ENCODE measurements at regions not wholly inside any gene's neighbourhood (a gene's known extent, or its start where the extent isn't known, plus 50 kb on each side); places are given as distances from the start of the nearest gene placed in this dataset.
"Not testable (repeated sequence)": the region's sequence is repeated elsewhere in the genome, so short reads cannot be mapped to it uniquely, and the experiment has no call there.

DNA sequence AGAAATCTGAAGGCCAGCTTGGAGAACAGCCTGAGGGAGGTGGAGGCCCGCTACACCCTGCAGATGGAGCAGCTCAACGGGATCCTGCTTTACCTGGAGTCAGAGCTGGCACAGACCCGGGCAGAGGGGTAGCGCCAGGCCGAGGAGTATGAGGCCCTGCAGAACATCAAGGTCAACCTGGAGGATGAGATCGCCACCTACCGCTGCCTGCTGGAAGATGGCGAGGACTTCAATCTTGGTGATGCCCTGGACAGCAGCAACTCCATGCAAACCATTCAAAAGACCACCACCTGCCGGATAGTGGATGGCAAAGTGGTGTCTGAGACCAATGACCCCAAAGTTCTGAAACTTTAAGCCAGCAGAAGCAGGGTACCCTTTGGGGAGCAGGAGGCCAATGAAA, 318.4 kb downstream of the ZFHX3 start:
- 90 to 98% methylated on average over 9 of the region's 9 CpGs for WGBS, 2 donors
- H3K4me3 ChIP-seq; H3K9me3 ChIP-seq; H3K27ac ChIP-seq; H3K27me3 ChIP-seq; H3K36me3 ChIP-seq; DNase-seq; H3K4me1 ChIP-seq; intact Hi-C loops (cut with DNase I): not testable (repeated sequence)

DNA sequence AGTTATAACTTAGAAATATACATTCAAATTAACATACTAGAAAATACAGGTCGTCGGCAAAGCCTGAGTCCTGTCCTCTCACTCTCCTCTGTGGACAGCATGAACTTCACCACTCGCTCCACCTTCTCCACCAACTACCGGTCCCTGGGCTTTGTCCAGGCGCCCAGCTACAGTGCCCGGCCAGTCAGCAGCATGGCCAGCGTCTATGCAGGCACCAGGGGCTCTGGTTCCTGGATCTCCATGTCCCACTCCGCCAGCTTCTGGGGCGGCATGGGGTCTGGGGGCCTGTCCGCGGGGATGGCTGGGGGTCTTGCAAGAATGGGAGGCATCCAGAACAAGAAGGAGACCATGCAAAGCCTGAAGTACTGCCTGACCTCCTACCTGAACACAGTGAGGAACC, 319.4 kb downstream of the ZFHX3 start:
- no peak for TF ChIP-seq EP300 (IDR thresholded peaks at IDR 0.05)
- no peak for TF ChIP-seq POLR2AphosphoS5 (IDR thresholded peaks at IDR 0.05)
- TF ChIP-seq POLR2A (IDR thresholded peaks at IDR 0.05), result no peak
- TF ChIP-seq, protein P1, sequence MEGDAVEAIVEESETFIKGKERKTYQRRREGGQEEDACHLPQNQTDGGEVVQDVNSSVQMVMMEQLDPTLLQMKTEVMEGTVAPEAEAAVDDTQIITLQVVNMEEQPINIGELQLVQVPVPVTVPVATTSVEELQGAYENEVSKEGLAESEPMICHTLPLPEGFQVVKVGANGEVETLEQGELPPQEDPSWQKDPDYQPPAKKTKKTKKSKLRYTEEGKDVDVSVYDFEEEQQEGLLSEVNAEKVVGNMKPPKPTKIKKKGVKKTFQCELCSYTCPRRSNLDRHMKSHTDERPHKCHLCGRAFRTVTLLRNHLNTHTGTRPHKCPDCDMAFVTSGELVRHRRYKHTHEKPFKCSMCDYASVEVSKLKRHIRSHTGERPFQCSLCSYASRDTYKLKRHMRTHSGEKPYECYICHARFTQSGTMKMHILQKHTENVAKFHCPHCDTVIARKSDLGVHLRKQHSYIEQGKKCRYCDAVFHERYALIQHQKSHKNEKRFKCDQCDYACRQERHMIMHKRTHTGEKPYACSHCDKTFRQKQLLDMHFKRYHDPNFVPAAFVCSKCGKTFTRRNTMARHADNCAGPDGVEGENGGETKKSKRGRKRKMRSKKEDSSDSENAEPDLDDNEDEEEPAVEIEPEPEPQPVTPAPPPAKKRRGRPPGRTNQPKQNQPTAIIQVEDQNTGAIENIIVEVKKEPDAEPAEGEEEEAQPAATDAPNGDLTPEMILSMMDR (IDR thresholded peaks at IDR 0.05), result no peak
- intact Hi-C loops (cut with DNase I), result no loop called here
- no peaks in the 10 kb centered on the region for H3K4me1 ChIP-seq
- H3K36me3 ChIP-seq, result no peaks in the 10 kb centered on the region
- WGBS, 2 donors, result 98% methylated on average over 11 of the region's 11 CpGs
- H3K9me3 ChIP-seq, result peaks cover 0 to 2% (median 0%) of the 10 kb centered on the region in 4 donors
- H3K27ac ChIP-seq, result no peak overlapping the region
- no peak for DNase-seq
- H3K4me3 ChIP-seq, result no peak overlapping the region
- no peaks in the 10 kb centered on the region for H3K27me3 ChIP-seq

GRCh38 chr16:72727565-72727964, 320.4 kb downstream of the ZFHX3 start:
- H3K9me3 ChIP-seq, result peaks cover 0 to 2% (median 0%) of the 10 kb centered on the region in 4 donors
- H3K27me3 ChIP-seq, result no peaks in the 10 kb centered on the region
- H3K27ac ChIP-seq, result no peak overlapping the region
- TF ChIP-seq POLR2A (IDR thresholded peaks at IDR 0.05), result no peak
- TF ChIP-seq EP300 (IDR thresholded peaks at IDR 0.05), result no peak
- TF ChIP-seq, protein P1 (IDR thresholded peaks at IDR 0.05), result no peak
- no peak for TF ChIP-seq POLR2AphosphoS5 (IDR thresholded peaks at IDR 0.05)
- H3K4me1 ChIP-seq, result no peaks in the 10 kb centered on the region
- H3K36me3 ChIP-seq, result no peaks in the 10 kb centered on the region
- no peak for DNase-seq
- intact Hi-C loops (cut with DNase I), result no loop called here
- no peak overlapping the region for H3K4me3 ChIP-seq
- WGBS, 2 donors, result 95 to 97% methylated on average over 1 of the region's 1 CpG

- Histone ChIP-seq H3K9me3 (no peaks in the 10 kb centered on the region), H3K27me3 (no peaks in the 10 kb centered on the region), H3K4me1 (no peaks in the 10 kb centered on the region), H3K36me3 (no peaks in the 10 kb centered on the region), H3K4me3 (no peak overlapping the region), H3K27ac (no peak overlapping the region)
- 93 to 96% methylated on average over 2 of the region's 2 CpGs for WGBS, 2 donors
- DNase-seq, result no peak
- intact Hi-C loops (cut with DNase I), result no loop called here
- TF ChIP-seq, protein P1 (IDR thresholded peaks at IDR 0.05), result no peak
- TF ChIP-seq POLR2A (IDR thresholded peaks at IDR 0.05), result no peak
- TF ChIP-seq EP300 (IDR thresholded peaks at IDR 0.05), result no peak
- TF ChIP-seq POLR2AphosphoS5 (IDR thresholded peaks at IDR 0.05), result no peak
Measured at GRCh38 chr16:72725643-72726042, 322.3 kb downstream of the ZFHX3 start.

DNA sequence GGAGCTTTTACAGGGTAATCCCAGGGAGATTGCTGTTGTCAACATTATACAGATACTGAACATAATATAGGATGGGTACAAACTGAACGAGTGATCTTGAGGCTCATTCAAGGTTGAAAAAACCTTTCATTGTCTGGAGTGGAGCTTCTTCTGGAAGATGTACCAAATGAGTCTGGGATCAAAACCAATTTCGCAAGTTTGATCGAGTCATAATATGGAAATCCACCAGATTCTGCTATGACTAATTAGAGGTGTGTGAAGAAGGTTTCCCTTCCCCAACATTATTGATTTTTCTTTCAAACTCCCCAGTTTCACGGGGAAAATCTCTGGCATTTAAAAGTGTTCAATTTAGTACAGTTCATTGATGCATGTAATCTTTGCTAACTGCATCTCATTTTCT, 324.1 kb downstream of the ZFHX3 start:
- no peak overlapping the region for H3K27ac ChIP-seq
- TF ChIP-seq EP300 (IDR thresholded peaks at IDR 0.05) (no peak), POLR2A (IDR thresholded peaks at IDR 0.05) (no peak), POLR2AphosphoS5 (IDR thresholded peaks at IDR 0.05) (no peak)
- TF ChIP-seq, protein P1 (IDR thresholded peaks at IDR 0.05), result no peak
- H3K27me3 ChIP-seq, result no peaks in the 10 kb centered on the region
- no peak for DNase-seq
- intact Hi-C loops (cut with DNase I), result no loop called here
- WGBS, 2 donors, result 81 to 93% methylated on average over 4 of the region's 4 CpGs
- H3K9me3 ChIP-seq, result no peaks in the 10 kb centered on the region
- no peaks in the 10 kb centered on the region for H3K4me1 ChIP-seq
- no peak overlapping the region for H3K4me3 ChIP-seq
- no peaks in the 10 kb centered on the region for H3K36me3 ChIP-seq

Measured in sigmoid colon (tissue), 6 donors.